ENCODE measurements at regions not wholly inside any gene's neighbourhood (a gene's known extent, or its start where the extent isn't known, plus 50 kb on each side); places are given as distances from the start of the nearest gene placed in this dataset.

- TF ChIP-seq POLR2A (IDR thresholded peaks at IDR 0.05; ENCODE audit: low read depth, low read length) = no peak
- no peak for TF ChIP-seq POLR2AphosphoS5 (IDR thresholded peaks at IDR 0.05; ENCODE audit: low read depth, low read length)
- TF ChIP-seq TAF1 (IDR thresholded peaks at IDR 0.05; ENCODE audit: borderline replicate concordance, low read depth, low read length) = no peak
Measured at GRCh38 chr14:24744641-24745040, 110.7 kb upstream of the GZMB start.
